ENCODE measurements at regions not wholly inside any gene's neighbourhood (a gene's known extent, or its start where the extent isn't known, plus 50 kb on each side); places are given as distances from the start of the nearest gene placed in this dataset.

DNA sequence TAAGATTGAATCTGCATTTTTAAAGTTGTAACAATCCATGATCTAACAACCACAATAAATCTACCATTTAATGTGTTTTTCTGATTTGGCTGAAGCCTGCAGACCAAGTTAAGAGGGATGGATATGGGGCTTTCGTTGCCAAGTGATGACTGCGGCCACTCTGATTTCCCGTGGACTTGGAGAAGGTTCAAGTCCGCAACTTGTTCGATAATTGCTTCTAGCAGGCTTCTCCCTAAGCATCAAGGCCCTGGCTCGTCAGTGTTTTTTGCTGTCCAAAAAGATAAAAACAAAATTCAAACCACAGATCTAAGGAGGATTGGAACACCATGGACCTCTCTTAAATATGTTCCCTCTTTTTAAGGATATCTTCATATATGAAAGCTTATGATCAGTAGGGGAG, 256.6 kb downstream of the CNTN3 start:
- no peak for DNase-seq

DNA sequence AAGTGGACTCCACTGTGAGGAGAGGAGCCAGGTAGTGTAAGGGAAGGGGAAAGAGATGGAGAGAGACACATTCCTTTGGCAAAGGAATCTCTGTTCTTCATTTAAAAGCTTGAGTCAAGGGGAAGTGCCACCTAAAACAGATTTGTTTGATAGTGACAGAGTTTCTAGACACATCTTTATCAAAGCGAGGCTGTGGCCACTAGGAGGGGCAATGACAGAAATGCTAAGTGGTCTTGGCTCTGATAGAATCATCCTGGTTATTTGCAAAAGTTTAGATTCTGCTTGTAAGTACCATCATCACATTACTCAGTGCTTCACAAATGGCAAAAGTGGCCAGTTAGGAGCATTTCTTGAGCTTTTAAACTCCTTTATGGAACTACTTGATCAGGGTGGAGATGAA, 261.4 kb downstream of the CNTN3 start:
- intact Hi-C loops (cut with DNase I): no loop called here
- peak in 1 of 10 donors; percentile 8 for DNase-seq

More for the DNA sequence above, 256.6 kb downstream of the CNTN3 start:
- intact Hi-C loops (cut with DNase I): no loop called here

DNA sequence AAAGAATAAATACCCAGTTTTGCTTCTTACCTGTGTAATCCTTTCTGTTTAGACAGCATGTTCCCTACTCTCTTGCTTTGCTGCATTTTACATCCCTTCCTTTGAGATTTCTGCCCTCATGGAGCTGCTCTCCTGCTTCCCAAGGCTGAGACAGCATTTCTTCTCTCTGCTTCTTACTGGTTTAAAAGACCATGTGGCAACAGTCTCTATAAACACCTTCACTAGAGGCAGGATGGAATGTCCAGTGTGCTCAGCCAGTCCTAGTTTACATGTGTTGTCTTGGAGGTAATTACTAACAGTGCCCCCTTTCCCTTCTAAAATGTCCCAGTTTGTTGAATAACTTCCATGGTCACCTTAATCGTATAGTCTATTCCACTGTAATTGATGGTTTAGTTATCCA, 262.3 kb downstream of the CNTN3 start:
- intact Hi-C loops (cut with DNase I): no loop called here
- DNase-seq: no peak

- intact Hi-C loops (cut with DNase I): no loop called here
- peak in 6 of 10 donors; percentile 24 to 75 (median 55) for DNase-seq
These were observed 263.2 kb downstream of the CNTN3 start for GRCh38 chr3:74351213-74351612.

DNA sequence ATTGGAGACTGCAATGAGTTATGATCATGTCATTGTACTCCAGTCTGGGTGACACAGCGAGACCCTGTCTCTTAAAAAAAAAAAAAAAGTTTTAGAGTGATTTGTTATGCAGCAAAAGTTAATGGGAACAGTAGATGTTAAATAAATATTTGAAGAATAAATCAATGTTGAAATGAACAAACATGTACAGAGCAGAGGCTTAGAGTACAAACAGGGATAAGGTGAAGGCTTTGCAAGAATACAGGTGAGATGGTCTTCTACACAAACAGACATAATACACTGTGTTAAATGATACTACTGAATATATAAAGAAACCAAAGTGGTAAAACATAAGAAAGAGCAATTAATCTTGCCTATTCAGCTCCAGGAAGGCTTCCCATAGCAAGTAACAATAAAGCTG, 265.4 kb downstream of the CNTN3 start:
- intact Hi-C loops (cut with DNase I): no loop called here
- DNase-seq: no peak

GRCh38 chr3:74347563-74348268, 266.7 kb downstream of the CNTN3 start:
- intact Hi-C loops (cut with DNase I): no loop called here
- DNase-seq: no peak

DNA sequence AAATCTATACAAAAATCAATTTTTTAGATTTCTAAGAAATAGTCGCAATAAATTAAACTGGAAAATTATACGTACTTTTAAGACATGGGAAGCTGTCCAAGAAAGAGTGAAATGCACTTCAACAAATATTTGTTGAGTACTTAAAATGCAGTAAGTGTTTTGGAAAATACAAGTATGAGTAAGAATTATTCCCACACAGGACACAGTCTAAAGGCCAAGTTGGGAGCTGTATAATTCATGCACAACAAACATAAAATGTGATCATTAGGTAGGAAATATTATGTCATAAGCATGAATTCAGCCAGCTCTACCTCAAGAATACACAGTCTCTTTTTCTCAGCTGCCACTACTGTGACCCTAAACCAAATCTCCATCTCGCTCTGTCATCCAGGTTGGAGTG, 267.6 kb downstream of the CNTN3 start:
- intact Hi-C loops (cut with DNase I): no loop called here
- DNase-seq: no peak

- no peak for DNase-seq
- intact Hi-C loops (cut with DNase I): no loop called here
These were observed 268.8 kb downstream of the CNTN3 start for GRCh38 chr3:74345701-74346100.

- no peak for DNase-seq
- intact Hi-C loops (cut with DNase I): no loop called here
These were observed 269.5 kb downstream of the CNTN3 start for GRCh38 chr3:74344865-74345440.

GRCh38 chr3:74343391-74343790, 271.1 kb downstream of the CNTN3 start:
- no peak for DNase-seq
- intact Hi-C loops (cut with DNase I): no loop called here

DNA sequence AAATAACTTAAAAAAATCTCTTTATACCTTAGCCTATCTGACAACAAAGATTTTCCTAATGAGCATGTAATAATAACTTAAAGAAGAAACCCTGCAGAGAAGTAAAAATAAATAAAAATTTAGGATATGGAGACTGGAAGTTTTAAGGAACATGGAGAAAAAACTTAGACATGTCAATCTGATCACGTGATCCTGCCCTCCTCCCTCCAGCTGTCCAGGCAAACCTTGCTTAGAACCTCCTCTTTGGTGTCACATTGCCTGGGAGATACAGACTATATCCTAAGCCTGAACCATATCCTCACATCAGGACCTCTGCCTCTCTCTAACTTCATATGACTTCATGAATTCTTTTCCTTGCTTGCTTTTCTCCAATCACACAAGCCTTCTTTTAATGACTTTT, 275.5 kb downstream of the CNTN3 start:
- DNase-seq: no peak
- intact Hi-C loops (cut with DNase I): no loop called here

DNA sequence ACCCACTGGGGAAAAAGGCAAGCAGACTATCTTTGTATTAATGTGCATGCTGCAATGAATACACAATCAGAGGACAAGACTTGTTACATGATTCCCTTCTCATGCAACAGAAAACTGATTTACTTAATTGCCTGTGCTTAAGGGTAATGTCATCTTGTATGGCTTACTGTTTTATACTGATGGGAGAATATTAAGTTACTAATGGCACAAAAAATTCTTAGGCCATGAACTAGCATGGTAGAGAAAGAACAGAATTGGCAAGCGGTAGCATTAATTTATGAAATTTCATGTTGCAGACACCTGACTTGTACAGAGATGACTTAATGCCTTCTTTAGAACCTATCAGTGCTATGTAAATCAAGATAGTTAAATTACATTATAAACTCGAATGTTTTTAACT, 282.3 kb downstream of the CNTN3 start:
- no peak for DNase-seq
- intact Hi-C loops (cut with DNase I): no loop called here

- no peak for DNase-seq
- intact Hi-C loops (cut with DNase I): no loop called here
These were observed 282.7 kb downstream of the CNTN3 start for GRCh38 chr3:74331711-74332110.

- intact Hi-C loops (cut with DNase I): no loop called here
- no peak for DNase-seq
These were observed 285.4 kb downstream of the CNTN3 start for GRCh38 chr3:74329096-74329495.

GRCh38 chr3:74328435-74328834, 286.0 kb downstream of the CNTN3 start:
- intact Hi-C loops (cut with DNase I): no loop called here
- no peak for DNase-seq

DNA sequence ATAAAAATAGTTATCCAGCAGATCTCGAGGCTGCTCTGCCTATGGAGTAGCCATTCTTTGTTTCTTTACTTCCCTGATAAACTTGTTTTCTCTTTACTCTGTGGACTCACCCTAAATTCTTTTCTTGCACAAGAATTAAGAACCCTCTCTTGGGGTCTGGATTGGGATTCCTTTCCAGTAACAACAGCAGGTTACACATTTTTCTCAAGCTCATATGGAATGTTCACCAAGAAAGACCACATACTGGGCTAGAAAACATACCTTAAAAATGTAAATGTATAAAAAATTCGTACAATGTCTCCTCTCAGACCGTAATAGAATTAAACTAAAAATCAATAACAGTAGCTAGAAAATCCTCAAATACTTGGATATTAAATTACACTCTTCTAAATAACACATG, 299.2 kb downstream of the CNTN3 start:
- intact Hi-C loops (cut with DNase I): no loop called here
- DNase-seq: no peak

GRCh38 chr3:74314696-74315095, 299.8 kb downstream of the CNTN3 start:
- intact Hi-C loops (cut with DNase I): no loop called here

DNA sequence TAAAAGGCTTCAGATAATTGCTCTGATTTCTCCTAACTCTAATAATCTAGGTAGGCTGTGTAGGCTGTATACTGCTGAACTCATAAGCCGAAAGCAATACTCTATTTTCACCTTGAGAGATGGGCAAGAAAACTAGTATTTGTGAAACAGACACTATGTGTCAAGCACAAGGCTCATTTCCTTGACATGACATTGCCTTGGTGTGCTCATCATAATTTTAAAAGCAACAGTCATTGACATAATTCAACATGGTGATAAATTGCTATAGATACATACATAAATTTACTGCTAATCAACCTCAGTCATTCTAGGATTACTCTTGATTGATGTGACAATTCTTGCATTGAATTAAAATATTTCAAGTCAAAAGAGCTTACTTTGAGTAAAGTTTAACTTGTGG, 304.7 kb downstream of the CNTN3 start:
- intact Hi-C loops (cut with DNase I): no loop called here
- no peak for DNase-seq

More at GRCh38 chr3:74314696-74315095, 299.8 kb downstream of the CNTN3 start:
- DNase-seq: no peak

GRCh38 chr3:74304424-74304823, 310.0 kb downstream of the CNTN3 start:
- DNase-seq: no peak

DNA sequence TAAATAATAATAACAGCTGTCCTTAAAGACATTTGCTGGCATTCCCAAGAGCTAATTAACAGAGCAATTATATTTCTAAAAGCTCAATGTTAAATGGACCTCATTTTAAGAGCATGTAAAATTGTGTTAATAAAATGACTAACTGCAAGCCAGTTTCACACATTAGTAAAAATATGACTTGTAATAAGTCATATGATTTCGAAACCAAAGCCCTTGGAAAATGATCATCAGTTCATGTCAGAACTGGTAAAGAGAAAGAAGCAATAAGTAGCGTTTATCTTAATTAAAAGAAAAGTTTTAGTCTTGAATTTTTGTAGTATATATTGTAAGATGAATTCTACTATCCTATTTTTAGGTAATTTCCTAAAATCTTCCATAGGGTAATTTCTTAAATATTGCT, 310.7 kb downstream of the CNTN3 start:
- no peak for DNase-seq
- intact Hi-C loops (cut with DNase I): no loop called here

More at GRCh38 chr3:74304424-74304823, 310.0 kb downstream of the CNTN3 start:
- intact Hi-C loops (cut with DNase I): no loop called here

- DNase-seq: no peak
- intact Hi-C loops (cut with DNase I): no loop called here
These were observed 311.5 kb downstream of the CNTN3 start for GRCh38 chr3:74302969-74303368.

DNA sequence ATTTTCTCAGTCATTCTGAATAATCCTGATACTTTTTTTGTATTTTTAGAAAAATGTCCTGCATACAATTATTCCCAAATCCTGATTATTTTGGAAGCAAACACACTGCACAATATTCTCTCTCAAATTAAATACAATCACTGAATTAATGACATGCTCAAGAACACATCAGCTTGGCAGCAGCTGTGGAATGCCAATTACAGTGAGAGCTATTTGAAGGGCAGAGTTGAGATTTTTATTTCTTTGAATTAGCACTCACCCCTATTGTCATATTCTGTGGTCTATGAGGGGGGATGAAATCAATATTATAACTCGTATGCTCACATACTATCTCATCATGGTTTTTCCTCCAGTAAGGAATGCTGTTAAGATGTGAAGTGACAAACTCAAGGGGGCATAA, 312.2 kb downstream of the CNTN3 start:
- intact Hi-C loops (cut with DNase I): no loop called here
- no peak for DNase-seq

- no peak for DNase-seq
- intact Hi-C loops (cut with DNase I): no loop called here
These were observed 313.4 kb downstream of the CNTN3 start for GRCh38 chr3:74301056-74301455.
